AG09319 (cell line): ENCODE measurements at regions not wholly inside any gene's neighbourhood (a gene's known extent, or its start where the extent isn't known, plus 50 kb on each side); places are given as distances from the start of the nearest gene placed in this dataset.

Source experiments
- DNase-seq: peaks from one replicate; pipeline ENCODE4 v3.0.0-alpha.2; 2010; ENCODE audit warnings: low read depth; ENCODE audit errors: extremely low read depth
- TF ChIP-seq, protein P1 (sequence below): IDR thresholded peaks from 2 replicates; pipeline ENCODE4 v1.5.1; 2011; ENCODE audit warnings: low read depth, mild to moderate bottlenecking, inconsistent platforms, low read length, moderate library complexity

DNA sequence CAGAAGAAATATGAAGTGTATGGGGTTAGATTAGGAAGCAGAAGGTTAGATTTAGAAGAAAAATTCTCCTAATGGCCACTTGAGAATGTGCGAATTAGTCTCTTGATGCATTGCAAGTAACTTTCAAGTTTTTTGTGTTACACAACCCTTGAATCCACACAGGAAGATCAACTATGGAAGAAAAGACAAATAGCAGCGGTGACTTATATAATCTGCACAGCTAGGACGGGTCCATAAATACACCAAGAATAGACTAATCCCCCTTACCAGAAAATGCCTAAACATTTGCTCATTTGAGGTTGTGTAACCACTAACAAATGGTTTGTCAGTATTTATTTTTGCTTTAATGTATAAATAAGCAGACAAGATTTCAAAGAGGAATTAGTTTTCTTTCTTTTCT is 182.6 kb downstream of the TGFB2 start:
- TF ChIP-seq, protein P1, sequence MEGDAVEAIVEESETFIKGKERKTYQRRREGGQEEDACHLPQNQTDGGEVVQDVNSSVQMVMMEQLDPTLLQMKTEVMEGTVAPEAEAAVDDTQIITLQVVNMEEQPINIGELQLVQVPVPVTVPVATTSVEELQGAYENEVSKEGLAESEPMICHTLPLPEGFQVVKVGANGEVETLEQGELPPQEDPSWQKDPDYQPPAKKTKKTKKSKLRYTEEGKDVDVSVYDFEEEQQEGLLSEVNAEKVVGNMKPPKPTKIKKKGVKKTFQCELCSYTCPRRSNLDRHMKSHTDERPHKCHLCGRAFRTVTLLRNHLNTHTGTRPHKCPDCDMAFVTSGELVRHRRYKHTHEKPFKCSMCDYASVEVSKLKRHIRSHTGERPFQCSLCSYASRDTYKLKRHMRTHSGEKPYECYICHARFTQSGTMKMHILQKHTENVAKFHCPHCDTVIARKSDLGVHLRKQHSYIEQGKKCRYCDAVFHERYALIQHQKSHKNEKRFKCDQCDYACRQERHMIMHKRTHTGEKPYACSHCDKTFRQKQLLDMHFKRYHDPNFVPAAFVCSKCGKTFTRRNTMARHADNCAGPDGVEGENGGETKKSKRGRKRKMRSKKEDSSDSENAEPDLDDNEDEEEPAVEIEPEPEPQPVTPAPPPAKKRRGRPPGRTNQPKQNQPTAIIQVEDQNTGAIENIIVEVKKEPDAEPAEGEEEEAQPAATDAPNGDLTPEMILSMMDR: no peak
- DNase-seq: no peak

DNA sequence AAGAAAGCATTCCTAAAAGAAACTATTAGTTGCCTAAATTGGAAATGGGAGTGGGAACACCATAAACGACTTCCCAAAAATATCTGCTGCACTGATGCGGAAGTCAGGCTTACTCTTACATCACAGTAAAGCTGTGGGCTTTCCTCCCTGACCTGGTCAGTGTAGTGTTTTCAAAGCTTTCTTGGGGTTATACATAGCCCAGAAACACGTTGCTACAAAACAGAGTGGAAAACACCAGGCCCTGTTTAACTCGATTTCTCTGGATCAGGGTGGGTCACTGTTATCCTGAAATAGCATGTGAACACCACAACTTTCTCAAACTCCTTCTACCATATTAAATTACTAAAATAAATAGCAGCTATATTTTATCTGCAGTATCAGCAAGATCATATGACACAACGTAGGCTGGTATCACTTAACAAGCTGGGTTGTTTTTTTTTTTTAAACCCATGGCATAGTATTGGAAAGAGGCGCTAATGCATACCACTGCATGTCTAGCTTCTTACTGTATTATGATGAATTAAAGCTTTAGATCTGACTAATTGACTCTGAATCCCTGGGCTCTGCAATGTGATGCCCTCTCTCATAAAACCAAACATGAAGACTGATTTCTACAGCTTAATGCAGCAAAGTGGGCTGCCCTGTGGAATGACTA is 184.6 kb downstream of the TGFB2 start:
- DNase-seq: no peak
- TF ChIP-seq, protein P1: no peak

DNA sequence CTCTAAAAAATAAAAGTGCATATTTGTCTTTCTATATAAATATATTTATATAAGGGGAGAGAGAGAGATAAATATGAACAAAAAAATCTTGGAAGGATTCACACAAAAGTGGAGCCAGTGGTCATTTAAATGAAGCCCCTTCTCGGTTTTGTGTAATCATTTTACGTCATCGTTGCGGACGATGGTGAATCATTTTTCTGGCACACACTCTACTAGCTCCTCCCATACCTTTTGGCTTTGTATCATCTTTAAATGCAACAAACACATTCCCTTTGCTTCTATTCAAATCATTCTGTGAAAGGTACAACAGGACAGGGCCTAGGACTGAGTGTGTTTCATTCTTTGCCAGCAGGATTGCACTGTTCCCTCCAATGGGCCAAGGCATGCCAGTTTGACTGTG is 186.8 kb downstream of the TGFB2 start:
- no peak for DNase-seq
- TF ChIP-seq, protein P1: no peak

DNA sequence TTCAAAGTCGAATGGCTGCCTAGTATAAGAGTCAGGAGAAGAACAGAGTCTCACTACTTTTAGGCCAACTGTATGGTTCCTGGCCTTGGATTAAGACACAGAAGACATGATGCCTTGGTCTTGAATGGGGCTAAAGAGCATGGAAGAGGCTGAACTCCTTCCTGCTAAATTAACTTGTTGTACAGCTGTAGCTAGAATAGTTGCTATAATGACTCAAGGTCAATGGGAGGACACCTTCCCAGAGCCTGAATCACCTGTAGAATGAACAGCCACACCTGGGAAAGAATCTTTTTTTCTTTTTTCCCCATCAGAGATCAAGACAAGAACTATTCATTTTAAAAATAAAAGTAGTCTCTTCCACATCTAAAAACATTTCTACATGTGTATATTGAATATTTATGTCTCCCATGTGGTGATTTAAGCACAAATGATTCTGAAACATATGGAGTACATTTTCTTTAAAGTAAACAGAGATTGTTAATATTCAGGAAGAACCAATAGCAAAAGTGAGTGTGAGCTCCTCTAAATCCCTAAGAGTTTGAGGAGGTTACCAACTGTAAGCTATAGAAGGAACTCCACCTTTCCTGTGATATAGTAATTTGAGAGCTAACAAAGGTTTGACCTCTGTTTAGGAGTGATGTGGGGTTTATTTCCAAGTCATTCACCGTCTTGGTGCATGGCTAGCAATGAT is 191.3 kb downstream of the TGFB2 start:
- TF ChIP-seq, protein P1: no peak
- DNase-seq: no peak

DNA sequence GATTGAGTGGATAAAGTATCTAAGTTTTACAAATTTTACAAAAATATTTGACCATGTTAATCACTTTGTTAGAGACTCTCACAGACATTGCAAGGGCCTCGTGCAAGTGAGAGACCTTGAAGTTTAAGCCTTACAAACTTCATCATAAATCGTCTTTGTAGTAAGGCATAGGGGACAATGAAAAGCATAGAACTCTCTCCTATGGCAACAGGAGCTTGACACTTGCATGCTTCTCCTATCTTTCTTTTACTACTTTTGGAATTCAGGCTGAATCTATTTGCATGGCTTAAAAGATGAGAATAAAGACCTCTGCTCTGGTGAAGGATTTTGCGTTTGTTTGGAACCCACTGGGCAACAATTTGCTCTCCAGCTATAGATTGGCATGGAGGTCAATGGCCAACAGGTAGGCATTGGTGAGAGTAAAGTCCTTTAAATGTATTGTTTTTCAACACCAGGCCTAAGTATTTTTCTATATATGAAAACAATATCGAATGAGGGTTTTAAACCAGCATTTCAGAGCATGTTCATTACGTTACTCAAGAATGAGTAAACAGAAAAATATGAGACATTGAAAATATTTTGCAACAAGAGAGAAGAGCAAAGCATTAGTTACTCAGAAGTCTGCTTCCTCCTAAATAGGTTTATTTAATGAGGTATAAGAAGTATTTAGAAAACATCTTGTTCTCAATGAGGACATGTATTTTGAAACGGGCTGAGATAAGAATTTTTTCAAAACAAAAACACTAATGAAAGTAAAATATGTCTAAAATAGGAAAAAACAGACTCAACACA is 192.2 kb downstream of the TGFB2 start:
- DNase-seq: no peak

DNA sequence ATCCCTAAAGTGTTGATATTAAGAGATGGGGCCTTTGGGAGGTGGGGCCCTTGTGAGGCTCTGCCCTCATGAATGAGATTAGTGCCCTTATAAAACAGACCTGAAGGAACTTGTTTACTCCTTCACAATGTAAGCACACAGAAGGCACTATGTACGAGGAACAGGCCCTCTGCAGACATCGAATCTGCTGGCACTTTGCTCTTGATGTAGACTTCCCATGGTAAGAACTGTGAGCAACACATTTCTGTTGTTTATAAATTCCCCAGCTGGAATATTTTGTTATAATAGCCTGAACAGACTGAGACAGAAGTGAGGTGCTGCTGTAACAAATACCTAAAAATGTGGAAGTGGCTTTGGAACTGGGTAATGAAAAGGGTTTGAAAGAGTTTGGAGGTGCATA is 193.2 kb downstream of the TGFB2 start:
- TF ChIP-seq, protein P1: no peak
- no peak for DNase-seq

More for the DNA sequence above, 192.2 kb downstream of the TGFB2 start:
- TF ChIP-seq, protein P1: no peak

DNA sequence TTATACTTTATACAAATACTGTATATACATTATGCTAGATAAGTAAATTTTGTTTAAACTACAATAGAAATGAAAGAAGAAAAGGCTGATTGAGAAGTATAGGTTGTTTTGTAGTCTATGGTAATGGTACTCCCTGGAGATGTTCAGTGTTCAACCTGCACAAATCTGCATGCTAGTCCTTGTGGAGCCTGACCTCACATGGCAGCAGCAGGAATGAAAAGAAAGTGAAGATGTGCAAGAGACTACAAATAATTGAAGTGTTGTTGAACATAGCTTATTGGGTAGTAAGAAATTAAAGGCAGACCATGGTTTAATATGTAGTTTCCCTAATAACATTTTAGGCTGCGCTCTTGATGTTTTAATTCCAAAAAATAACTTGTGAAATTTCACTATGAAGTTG is 201.2 kb downstream of the TGFB2 start:
- no peak for DNase-seq
- TF ChIP-seq, protein P1: peak; percentile 33
